Lower leg skin (tissue), 4 donors: ENCODE measurements at regions not wholly inside any gene's neighbourhood (a gene's known extent, or its start where the extent isn't known, plus 50 kb on each side); places are given as distances from the start of the nearest gene placed in this dataset.

Source experiments
- DNase-seq, 2 donors: peaks; one replicate each; pipeline ENCODE4 v3.0.0-alpha.2; 2019; ENCODE audit warnings: low spot score in 2 of 2
- H3K4me3 ChIP-seq: fragments of 200-600 bp; sonication (generic); 2 replicates; pipeline ENCODE4 v1.5.1; 2017; ENCODE audit warnings: mild to moderate bottlenecking, low read depth; ENCODE audit not compliant: poor library complexity, severe bottlenecking
- POLR2A ChIP-seq, 2 donors: fragments of 450-650 bp; IDR thresholded peaks; one replicate each; pipeline ENCODE4 v1.6.1; 2016 to 2017; ENCODE audit warnings: antibody characterized with exemption in 2 of 2, mild to moderate bottlenecking in 1 of 2, moderate library complexity in 1 of 2
- WGBS, 2 donors: methylation state at CpG; one replicate each; pipeline ENCODE4 v1.1.5; 2018; 5-methylcytosine and 5-hydroxymethylcytosine counted together
- intact Hi-C: fragments of 100-400 bp; cut with DNase I; formaldehyde crosslinking; loops from one replicate; pipeline ENCODE4 v1.15.0; 2023; ENCODE audit warnings: low total_unique reads
- TF ChIP-seq, protein P1 (sequence below), 3 donors: fragments of 450-650 bp; IDR thresholded peaks; one replicate each; pipeline ENCODE4 v1.5.1; 2016; ENCODE audit warnings: antibody characterized with exemption in 3 of 3, mild to moderate bottlenecking in 3 of 3, moderate library complexity in 2 of 3

DNA sequence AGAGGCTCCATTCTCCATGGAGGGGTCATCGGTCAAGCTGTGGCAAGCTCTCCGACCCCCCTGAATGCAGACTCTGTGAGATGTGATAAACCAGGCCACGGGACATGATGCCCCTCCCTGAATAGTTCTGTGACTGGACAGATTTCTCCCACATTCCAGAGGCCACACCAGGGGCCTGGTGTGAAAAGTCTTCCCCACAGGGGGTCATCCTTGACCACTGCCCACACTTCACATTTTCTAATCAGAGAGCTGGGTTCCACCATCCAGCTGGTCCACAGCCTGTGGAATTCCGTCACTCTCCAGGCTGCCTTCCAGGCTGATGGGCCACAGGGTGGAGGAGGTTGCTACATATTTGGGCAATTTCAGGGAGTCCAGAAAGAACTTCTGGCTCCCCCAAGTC is 51.3 kb upstream of the CYRIA start:
- no peak for TF ChIP-seq POLR2A (IDR thresholded peaks at IDR 0.05)
- TF ChIP-seq, protein P1, sequence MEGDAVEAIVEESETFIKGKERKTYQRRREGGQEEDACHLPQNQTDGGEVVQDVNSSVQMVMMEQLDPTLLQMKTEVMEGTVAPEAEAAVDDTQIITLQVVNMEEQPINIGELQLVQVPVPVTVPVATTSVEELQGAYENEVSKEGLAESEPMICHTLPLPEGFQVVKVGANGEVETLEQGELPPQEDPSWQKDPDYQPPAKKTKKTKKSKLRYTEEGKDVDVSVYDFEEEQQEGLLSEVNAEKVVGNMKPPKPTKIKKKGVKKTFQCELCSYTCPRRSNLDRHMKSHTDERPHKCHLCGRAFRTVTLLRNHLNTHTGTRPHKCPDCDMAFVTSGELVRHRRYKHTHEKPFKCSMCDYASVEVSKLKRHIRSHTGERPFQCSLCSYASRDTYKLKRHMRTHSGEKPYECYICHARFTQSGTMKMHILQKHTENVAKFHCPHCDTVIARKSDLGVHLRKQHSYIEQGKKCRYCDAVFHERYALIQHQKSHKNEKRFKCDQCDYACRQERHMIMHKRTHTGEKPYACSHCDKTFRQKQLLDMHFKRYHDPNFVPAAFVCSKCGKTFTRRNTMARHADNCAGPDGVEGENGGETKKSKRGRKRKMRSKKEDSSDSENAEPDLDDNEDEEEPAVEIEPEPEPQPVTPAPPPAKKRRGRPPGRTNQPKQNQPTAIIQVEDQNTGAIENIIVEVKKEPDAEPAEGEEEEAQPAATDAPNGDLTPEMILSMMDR (IDR thresholded peaks at IDR 0.05) = no peak
- intact Hi-C loops = no loop called here
- H3K4me3 ChIP-seq = no peak overlapping the region
- 89 to 90% methylated on average over 3 to 4 of the region's 4 CpGs for WGBS, 2 donors
- no peak for DNase-seq

DNA sequence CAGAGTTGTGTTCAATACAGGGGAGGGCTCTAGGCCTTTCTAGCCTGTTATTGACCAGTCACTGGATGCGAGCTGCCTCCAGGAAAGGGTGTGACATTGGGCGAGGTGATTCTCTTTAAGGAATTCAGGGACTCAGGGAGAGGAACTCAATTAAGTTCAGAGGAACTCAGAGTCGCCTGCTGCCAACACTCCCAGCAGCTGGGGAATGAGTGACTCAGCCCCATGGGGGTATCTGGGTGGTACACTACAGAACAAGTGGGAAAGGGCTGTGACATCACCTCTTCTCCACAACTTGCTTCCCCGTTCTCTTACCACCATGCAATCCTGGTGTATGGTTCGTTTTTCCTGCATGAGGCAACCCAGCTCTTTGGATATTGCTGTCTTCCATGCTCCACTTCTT is 50.4 kb upstream of the CYRIA start:
- DNase-seq = no peak
- intact Hi-C loops = no loop called here
- TF ChIP-seq, protein P1 (IDR thresholded peaks at IDR 0.05) = no peak
- no peak for TF ChIP-seq POLR2A (IDR thresholded peaks at IDR 0.05)
- H3K4me3 ChIP-seq = no peak overlapping the region
- 56% methylated on average over 5 of the region's 5 CpGs for WGBS, 2 donors
